GM12878 (cell line): ENCODE measurements at regions not wholly inside any gene's neighbourhood (a gene's known extent, or its start where the extent isn't known, plus 50 kb on each side); places are given as distances from the start of the nearest gene placed in this dataset.

Experiments used
- ATAC-seq: fragments of 200-7000 bp; cut with Tn5 transposase; 3 replicates; pipeline ENCODE4 v1.9.1; 2020; ENCODE audit warnings: mild to moderate bottlenecking, moderate library complexity
- BruUV-seq: library from RNA; stranded (reverse); fragments of 400-500 nt; replicated peaks from 2 replicates; lab custom pipeline; 2021; lab: Mats Ljungman, UMichigan
- CTCF ChIA-PET: fragments of 300-600 bp; sonication (Branson Sonifier 250); formaldehyde crosslinking; extraction: SDS; loops from one replicate; lab custom pipeline; 2021; ENCODE audit warnings: inconsistent platforms; lab: Yijun Ruan, JAX
- POLR2A ChIA-PET: fragments of 350-600 bp; formaldehyde crosslinking; extraction: SDS; loops from one replicate; lab custom pipeline; 2021; ENCODE audit warnings: inconsistent platforms; lab: Charles Lee
- RAD21 ChIA-PET: fragments of 300-600 bp; sonication (Branson Sonifier 250); formaldehyde crosslinking; loops from one replicate; lab custom pipeline; 2023; ENCODE audit warnings: antibody characterized with exemption; ENCODE audit not compliant: unreplicated experiment; lab: Charles Lee
- SMC1A ChIA-PET: fragments of 300-600 bp; sonication (Branson Sonifier 250); formaldehyde crosslinking; loops from one replicate; lab custom pipeline; 2023; ENCODE audit not compliant: unreplicated experiment, uncharacterized antibody; lab: Charles Lee
- DNase-seq: peaks from one replicate; pipeline ENCODE4 v3.0.0-alpha.2; 2011; ENCODE audit warnings: low read depth, low spot score
- FAIRE-seq: peaks from 3 replicates; lab custom pipeline; 2011; peaks lifted over from hg19 to GRCh38; lab: Jason Lieb, UNC
- H2AFZ ChIP-seq: 2 replicates; pipeline ENCODE4 v1.6.0; 2011; ENCODE audit warnings: low read depth, low read length, control low read depth; ENCODE audit not compliant: control insufficient read depth
- H3K27ac ChIP-seq: 2 replicates; pipeline ENCODE4 v1.5.1; 2011; ENCODE audit warnings: control low read depth; ENCODE audit not compliant: control insufficient read depth, insufficient read depth
- H3K27me3 ChIP-seq, 2 experiments: replicated peaks in 1 of 2; 2 replicates each; pipeline versions ENCODE4 v1.6.0 to v1.6.1; 2011; ENCODE audit warnings: low read length in 1 of 2; ENCODE audit not compliant: control insufficient read depth in 2 of 2, insufficient read depth in 2 of 2
- H3K36me3 ChIP-seq, 2 experiments: 2 replicates each; pipeline ENCODE4 v1.5.1; 2011; ENCODE audit warnings: low read length in 1 of 2; ENCODE audit not compliant: control insufficient read depth in 2 of 2, insufficient read depth in 2 of 2
- H3K4me1 ChIP-seq: 2 replicates; pipeline ENCODE4 v1.6.1; 2011; ENCODE audit warnings: mild to moderate bottlenecking, low read length, moderate library complexity, mixed read lengths; ENCODE audit not compliant: control insufficient read depth, insufficient read depth
- H3K4me2 ChIP-seq: 2 replicates; pipeline ENCODE4 v1.6.0; 2011; ENCODE audit warnings: control low read depth; ENCODE audit not compliant: control insufficient read depth, insufficient read depth
- H3K4me3 ChIP-seq: fragments of 200-600 bp; sonication (generic); 2 replicates; pipeline ENCODE4 v1.5.1; 2016
- H3K79me2 ChIP-seq: 2 replicates; pipeline ENCODE4 v1.6.0; 2011; ENCODE audit warnings: low read length; ENCODE audit not compliant: control insufficient read depth, insufficient read depth
- H3K9ac ChIP-seq: 2 replicates; pipeline ENCODE4 v1.8.0; 2011; ENCODE audit warnings: low read length, control low read depth, mixed read lengths; ENCODE audit not compliant: control insufficient read depth, insufficient read depth
- H3K9me3 ChIP-seq: replicated peaks from 3 replicates; pipeline ENCODE4 v1.5.1; 2011; ENCODE audit warnings: mild to moderate bottlenecking, low read length; ENCODE audit not compliant: control insufficient read depth, insufficient read depth
- H4K20me1 ChIP-seq: 2 replicates; pipeline ENCODE4 v1.6.0; 2011; ENCODE audit not compliant: control insufficient read depth, insufficient read depth
- CEBPZ ChIP-seq: fragments of 150-350 bp; IDR thresholded peaks from 2 replicates; pipeline ENCODE4 v1.6.1; 2016; ENCODE audit warnings: low read depth, low read length
- DPF2 ChIP-seq: fragments of 450-650 bp; IDR thresholded peaks from 2 replicates; pipeline ENCODE4 v1.6.1; 2017; ENCODE audit warnings: mild to moderate bottlenecking
- SREBF1 ChIP-seq: IDR thresholded peaks from 2 replicates; pipeline ENCODE4 v1.6.1; 2012; ENCODE audit warnings: mild to moderate bottlenecking, low read length
- ZBED1 ChIP-seq: IDR thresholded peaks from 2 replicates; pipeline ENCODE4 v1.6.1; 2016; ENCODE audit warnings: borderline replicate concordance
- ZNF384 ChIP-seq: IDR thresholded peaks from 2 replicates; pipeline ENCODE4 v1.6.1; 2012; ENCODE audit warnings: low read depth, mild to moderate bottlenecking, low read length, improper control_type of control experiment, borderline replicate concordance
- WGBS: methylation state at CpG from one replicate; pipeline ENCODE4 v1.1.6; 2016; ENCODE audit warnings: low lambda C conversion rate; ENCODE audit not compliant: insufficient replicate concordance, insufficient coverage; ENCODE audit errors: missing lambda C conversion rate; 5-methylcytosine and 5-hydroxymethylcytosine counted together
- in situ Hi-C: fragments of 300-500 bp; cut with MboI; formaldehyde crosslinking; loops from 9 replicates; pipeline ENCODE4 v1.14.3; 2018; ENCODE audit warnings: mixed read lengths
- intact Hi-C: fragments of 100-400 bp; cut with micrococcal nuclease; formaldehyde crosslinking; loops from one replicate; pipeline ENCODE4 v1.14.2; 2022; ENCODE audit not compliant: unreplicated experiment

GRCh38 chr18:46297621-46298020 is 193.4 kb downstream of the HAUS1 start:
- CTCF ChIA-PET = interaction anchor here (1.8 kb wide), 1 partner anchor 17 kb away, joined by 6 read pairs; no protein-coding TSS in a partner anchor
- no peak overlapping the region for H3K27ac ChIP-seq
- H3K36me3 ChIP-seq = no peaks in the 10 kb centered on the region
- ATAC-seq (no peak), FAIRE-seq (no peak)
- H3K9ac ChIP-seq = no peak overlapping the region
- RAD21 ChIA-PET = no interaction called here
- intact Hi-C loops = no loop called here
- no peaks in the 10 kb centered on the region for H4K20me1 ChIP-seq
- H3K4me2 ChIP-seq = no peak overlapping the region
- in situ Hi-C loops = no loop called here
- POLR2A ChIA-PET = no interaction called here
- no TSS peak for BruUV-seq
- no peaks in the 10 kb centered on the region for H3K9me3 ChIP-seq
- no peak overlapping the region for H3K4me3 ChIP-seq
- H3K27me3 ChIP-seq = peaks cover 0 to 1% of the 10 kb centered on the region in 2 experiments; a peak in 1 of 4 replicates
- H3K79me2 ChIP-seq = no peaks in the 10 kb centered on the region
- no peak overlapping the region for H2AFZ ChIP-seq
- SMC1A ChIA-PET = no interaction called here
- TF ChIP-seq ZBED1 (no peak), CEBPZ (no peak), ZNF384 (no peak), DPF2 (no peak), SREBF1 (no peak)
- TF ChIP-seq, all 136 proteins: peak for 0
- no peaks in the 10 kb centered on the region for H3K4me1 ChIP-seq
- DNase-seq = no peak
- 35% methylated on average over 3 of the region's 3 CpGs for WGBS
